ENCODE measurements at regions not wholly inside any gene's neighbourhood (a gene's known extent, or its start where the extent isn't known, plus 50 kb on each side); places are given as distances from the start of the nearest gene placed in this dataset.
"Not testable (repeated sequence)": the region's sequence is repeated elsewhere in the genome, so short reads cannot be mapped to it uniquely, and the experiment has no call there.

- DNase-seq = not testable (repeated sequence)
These were observed 243.2 kb downstream of the CWH43 start for GRCh38 chr4:49229243-49229642.

- not testable (repeated sequence) for DNase-seq
These were observed 243.6 kb downstream of the CWH43 start for GRCh38 chr4:49229713-49230112.

- not testable (repeated sequence) for DNase-seq
These were observed 247.3 kb downstream of the CWH43 start for GRCh38 chr4:49233346-49233745.

DNA sequence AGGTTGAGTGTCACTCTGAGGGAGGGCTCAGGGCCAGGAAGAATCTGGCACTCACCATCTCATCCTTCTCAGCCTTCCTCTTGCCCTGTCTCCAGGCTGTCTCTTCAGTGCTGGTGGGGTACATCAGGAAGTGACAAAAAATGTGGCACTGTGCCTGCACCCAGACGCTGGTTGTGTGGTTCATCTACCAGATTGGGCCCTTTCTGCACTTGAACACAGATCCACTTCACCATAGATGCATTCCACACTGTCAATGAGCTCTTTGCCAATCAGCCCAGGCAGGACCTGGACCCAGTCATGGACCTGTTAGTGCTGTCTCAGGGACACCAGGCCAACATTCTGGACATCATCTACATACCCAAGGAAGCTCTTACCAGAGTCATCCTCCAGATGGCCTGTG is 247.7 kb downstream of the CWH43 start:
- not testable (repeated sequence) for DNase-seq

- not testable (repeated sequence) for DNase-seq
These were observed 248.3 kb downstream of the CWH43 start for GRCh38 chr4:49234382-49234781.

DNA sequence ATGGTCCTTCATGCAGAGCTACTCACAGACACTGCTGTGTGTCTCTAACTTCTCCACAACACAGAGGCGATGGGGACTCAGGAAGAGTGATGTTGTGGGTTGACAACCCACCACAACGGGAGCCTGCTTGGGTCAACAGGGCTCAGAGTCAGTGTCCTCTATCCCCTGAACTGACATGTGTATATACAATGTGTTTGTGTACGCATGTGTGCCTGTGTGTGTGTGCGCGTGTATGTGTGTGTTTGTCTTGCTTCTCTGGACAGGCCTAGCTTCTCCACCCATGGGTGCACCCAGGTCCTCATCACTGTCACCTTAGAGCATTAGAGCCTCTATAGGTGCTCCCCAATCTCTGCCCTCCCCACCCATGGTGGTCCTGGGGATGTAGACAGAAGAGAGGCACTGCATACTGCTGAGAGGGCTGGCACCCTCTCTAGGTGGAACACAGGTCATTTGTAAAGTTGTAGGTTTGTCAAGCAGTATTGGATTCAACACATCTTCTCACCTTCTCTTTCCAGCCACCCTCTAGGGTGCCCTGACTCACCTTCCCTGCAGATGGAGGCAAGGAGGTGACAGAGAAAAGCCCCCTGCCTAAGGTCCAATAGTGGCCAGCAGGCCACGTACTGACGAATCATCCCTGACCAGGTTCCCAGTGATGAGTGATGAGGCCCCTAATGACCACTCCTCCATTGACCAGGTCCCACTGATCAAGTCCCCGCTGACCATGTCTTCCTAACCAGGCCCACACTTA is 249.5 kb downstream of the CWH43 start:
- DNase-seq = not testable (repeated sequence)

GRCh38 chr4:49236474-49236873 is 250.4 kb downstream of the CWH43 start:
- DNase-seq = not testable (repeated sequence)

DNA sequence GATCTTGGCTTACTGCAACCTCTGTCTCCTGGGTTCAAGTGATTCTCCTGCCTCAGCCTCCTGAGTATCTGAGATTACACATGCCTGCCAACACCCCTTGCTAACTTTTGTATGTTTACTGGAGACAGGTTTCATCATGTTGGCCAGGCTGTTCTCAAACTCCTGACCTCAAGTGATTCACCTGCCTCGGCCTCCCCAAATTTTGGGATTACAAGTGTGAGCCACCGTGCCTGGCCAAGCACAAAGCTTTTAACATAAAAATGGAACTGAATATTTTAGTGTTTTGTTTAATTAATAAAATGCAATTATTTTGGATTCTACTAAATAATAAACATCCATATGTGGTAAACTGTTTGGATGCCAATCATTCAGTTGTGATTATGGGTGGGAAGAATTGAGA is 255.2 kb downstream of the CWH43 start:
- DNase-seq = not testable (repeated sequence)

- DNase-seq = not testable (repeated sequence)
These were observed 276.7 kb downstream of the CWH43 start for GRCh38 chr4:49262786-49263185.

GRCh38 chr4:49270435-49270834 is 284.4 kb downstream of the CWH43 start:
- DNase-seq = not testable (repeated sequence)

DNA sequence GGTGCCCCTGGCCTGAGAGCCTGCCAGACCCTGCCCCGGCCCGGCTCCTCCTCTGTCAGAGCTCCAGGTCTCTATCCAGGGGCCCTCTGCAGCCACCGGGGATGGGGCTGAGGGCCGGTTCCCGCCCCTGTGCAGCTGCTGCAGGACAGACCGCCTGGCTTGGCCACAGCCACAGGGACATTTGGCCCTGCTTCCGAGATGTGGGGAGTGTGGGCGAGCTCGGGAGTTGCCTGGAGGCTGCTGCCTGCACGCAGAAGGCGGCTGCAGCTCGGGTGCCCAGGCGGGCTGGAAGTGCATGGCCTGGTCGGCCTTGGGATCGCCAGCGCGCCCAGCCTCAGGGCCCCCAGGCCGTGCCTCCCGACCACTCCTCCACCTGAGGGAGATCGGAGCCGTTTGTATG is 284.8 kb downstream of the CWH43 start:
- not testable (repeated sequence) for DNase-seq

- DNase-seq = not testable (repeated sequence)
These were observed 299.8 kb downstream of the CWH43 start for GRCh38 chr4:49285905-49286304.

DNA sequence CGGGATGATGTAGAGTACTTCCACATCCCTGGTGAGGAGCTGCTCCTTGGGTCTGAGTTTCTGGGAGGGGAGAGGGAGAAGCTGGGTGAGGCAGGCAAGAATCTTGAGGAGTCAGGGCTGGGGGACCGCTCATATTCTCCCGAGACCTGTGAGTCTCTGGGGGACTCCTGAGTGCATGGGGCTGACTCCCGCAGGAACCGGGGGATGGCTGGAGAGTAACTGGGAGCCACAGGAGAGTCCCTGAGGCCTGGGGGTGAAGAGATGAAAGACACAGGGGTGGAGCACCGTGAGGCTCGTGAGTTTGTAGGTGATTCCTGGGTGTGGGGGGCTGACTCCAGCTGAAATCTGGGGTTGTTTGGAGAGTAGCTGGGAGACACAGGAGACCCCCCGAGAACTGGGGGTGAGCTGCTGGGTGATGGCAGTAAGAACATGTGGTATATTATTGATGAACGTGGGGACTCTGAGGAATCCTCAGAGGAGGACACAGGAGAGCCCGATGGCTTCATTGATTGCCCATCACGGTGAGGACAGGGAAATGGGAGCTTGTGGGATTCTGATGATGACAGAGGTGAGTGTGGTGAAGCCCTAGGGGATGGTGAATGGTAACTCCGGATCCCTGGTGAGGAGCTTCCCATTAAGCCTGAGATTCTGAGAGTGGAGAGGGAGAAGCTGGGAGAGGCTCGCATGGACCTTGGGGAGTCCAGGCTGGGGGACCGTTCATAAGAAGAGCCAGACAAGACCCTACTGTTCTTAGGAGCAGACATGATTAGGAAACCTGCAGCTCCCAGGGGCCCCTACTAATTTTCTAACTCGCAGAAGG is 301.1 kb downstream of the CWH43 start:
- not testable (repeated sequence) for DNase-seq

- not testable (repeated sequence) for DNase-seq
These were observed 301.8 kb downstream of the CWH43 start for GRCh38 chr4:49287893-49288292.

- not testable (repeated sequence) for DNase-seq
These were observed 302.7 kb downstream of the CWH43 start for GRCh38 chr4:49288796-49289195.

DNA sequence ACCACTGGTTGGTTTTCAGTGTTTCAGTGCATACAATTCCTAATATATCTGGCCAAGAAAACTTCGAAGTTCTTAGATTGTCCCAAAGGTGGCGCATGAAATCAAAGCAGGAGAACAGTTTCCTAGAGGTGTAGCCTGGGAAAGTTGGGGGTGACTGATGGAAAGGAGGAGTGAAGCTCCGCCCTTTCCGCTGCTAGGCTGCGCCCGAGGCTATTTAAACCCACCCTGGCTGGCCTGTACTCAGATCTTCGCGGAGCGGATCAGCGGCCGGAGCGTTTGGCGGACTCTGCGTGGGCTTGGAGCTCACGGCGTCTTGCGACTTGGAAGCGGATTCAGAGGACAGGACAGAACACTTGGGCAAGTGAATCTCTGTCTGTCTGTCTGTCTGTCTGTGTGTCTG is 328.7 kb downstream of the CWH43 start:
- not testable (repeated sequence) for DNase-seq

DNA sequence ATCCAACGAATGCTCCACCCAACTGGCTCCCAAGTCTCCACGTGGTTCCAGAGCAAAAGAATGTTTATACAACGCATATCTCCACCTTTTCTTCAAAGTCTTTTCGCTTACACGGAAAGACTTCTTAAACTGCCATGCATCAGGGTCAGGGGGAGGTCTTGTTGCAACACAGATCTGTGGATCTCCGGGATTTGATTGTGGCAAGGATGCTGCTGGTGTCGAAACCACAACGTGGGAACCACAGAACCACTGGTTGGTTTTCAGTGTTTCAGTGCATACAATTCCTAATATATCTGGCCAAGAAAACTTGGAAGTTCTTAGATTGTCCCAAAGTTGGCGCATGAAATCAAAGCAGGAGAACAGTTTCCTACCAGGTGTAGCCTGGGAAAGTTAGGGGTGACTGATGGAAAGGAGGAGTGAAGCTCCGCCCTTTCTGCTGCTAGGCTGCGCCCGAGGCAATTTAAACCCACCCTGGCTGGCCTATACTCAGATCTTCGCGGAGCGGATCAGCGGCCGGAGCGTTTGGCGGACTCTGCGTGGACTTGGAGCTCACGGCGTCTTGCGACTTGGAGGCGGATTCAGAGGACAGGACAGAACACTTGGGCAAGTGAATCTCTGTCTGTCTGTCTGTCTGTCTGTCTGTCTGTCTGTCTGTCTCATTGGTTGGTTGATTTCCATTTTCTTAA is 334.8 kb downstream of the CWH43 start:
- not testable (repeated sequence) for DNase-seq

DNA sequence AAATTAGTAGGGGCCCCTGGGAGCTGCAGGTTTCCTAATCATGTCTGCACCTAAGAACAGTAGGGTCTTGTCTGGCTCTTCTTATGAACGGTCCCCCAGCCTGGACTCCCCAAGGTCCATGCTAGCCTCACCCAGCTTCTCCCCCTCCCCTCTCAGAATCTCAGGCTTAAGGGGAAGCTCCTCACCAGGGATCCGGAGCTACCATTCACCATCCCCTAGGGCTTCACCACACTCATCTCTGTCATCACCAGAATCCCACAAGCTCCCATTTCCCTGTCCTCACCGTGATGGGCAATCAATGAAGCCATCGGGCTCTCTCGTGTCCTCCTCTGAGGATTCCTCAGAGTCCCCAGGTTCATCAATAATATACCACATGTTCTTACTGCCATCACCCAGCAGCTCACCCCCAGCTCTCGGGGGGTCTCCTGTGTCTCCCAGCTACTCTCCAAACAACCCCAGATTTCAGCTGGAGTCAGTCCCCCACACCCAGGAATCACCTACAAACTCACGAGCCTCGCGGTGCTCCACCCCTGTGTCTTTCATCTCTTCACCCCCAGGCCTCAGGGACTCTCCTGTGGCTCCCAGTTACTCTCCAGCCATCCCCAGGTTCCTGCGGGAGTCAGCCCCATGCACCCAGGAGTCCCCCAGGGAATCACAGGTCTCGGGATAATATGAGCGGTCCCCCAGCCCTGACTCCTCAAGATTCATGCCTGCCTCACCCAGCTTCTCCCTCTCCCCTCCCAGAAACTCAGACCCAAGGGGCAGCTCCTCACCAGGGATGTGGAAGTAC is 335.6 kb downstream of the CWH43 start:
- DNase-seq = not testable (repeated sequence)

DNA sequence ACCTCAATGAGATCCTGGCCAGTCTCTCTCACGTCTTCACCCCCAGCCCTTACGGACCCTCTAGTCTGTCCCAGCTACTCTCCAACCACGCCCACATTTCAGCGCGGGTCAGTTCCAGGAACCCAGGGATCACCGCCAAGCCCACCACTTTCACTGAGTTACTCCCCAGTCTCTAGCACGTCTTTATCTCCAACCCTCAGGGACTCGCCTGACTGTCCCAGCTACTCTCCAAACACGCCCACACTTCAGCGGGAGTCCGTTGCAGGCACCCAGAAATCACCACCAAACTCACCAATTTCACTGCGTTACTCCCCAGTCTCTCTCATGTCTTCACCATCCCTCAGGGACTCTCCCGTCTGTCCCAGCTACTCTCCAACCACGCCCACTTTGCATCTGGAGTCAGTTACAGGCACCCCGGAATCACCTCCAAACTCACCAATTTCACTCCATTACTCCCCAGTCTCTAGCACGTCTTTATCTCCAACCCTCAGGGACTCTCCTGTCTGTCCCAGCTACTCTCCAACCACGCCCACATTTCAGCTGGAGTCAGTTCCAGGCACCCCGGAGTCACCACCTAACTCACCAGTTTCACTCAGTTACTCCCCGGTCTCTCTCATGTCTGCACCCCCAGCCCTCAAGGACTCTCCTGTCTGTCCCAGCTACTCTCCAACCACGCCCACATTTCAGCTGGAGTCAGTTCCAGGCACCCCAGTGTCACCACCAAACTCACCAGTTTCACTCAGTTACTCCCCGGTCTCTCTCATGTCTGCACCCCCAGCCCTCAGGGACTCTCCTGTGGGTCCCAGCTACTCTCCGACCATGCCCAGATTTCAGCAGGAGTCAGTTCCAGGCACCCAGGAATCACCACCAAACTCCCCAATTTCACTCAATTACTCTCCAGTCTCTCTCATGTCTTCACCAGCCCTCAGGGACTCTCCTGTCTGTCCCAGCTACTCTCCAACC is 336.8 kb downstream of the CWH43 start:
- not testable (repeated sequence) for DNase-seq

GRCh38 chr4:49323573-49323940 is 337.5 kb downstream of the CWH43 start:
- DNase-seq = not testable (repeated sequence)

All from femur (tissue), 1 donor.